ENCODE measurements at regions not wholly inside any gene's neighbourhood (a gene's known extent, or its start where the extent isn't known, plus 50 kb on each side); places are given as distances from the start of the nearest gene placed in this dataset.

GRCh38 chr4:129314781-129315180, 218.8 kb downstream of the C4orf33 start:
- DNase-seq (ENCODE audit: low spot score) (no peak), ATAC-seq (ENCODE audit: low FRiP score) (no peak)
- TF ChIP-seq CTCF (IDR thresholded peaks at IDR 0.05) = no peak

GRCh38 chr4:129322920-129323319, 227.0 kb downstream of the C4orf33 start:
- DNase-seq (ENCODE audit: low spot score) (no peak), ATAC-seq (ENCODE audit: low FRiP score) (no peak)
- no peak for TF ChIP-seq CTCF (IDR thresholded peaks at IDR 0.05)

GRCh38 chr4:129323658-129324057, 227.7 kb downstream of the C4orf33 start:
- no peak for DNase-seq (ENCODE audit: low spot score)

GRCh38 chr4:129326571-129327460, 230.9 kb downstream of the C4orf33 start:
- DNase-seq (ENCODE audit: low spot score) (no peak), ATAC-seq (ENCODE audit: low FRiP score) (no peak)
- TF ChIP-seq CTCF (IDR thresholded peaks at IDR 0.05) = no peak

More at GRCh38 chr4:129323658-129324057, 227.7 kb downstream of the C4orf33 start:
- no peak for TF ChIP-seq CTCF (IDR thresholded peaks at IDR 0.05)
- no peak for ATAC-seq (ENCODE audit: low FRiP score)

- no peak for ATAC-seq (ENCODE audit: low FRiP score)
- TF ChIP-seq CTCF (IDR thresholded peaks at IDR 0.05) = no peak
- DNase-seq (ENCODE audit: low spot score) = no peak
Measured at GRCh38 chr4:129327637-129328036, 231.7 kb downstream of the C4orf33 start.

GRCh38 chr4:129328162-129328561, 232.2 kb downstream of the C4orf33 start:
- TF ChIP-seq CTCF (IDR thresholded peaks at IDR 0.05) = no peak
- ATAC-seq (ENCODE audit: low FRiP score) (no peak), DNase-seq (ENCODE audit: low spot score) (no peak)

GRCh38 chr4:129334136-129334535, 238.2 kb downstream of the C4orf33 start:
- no peak for TF ChIP-seq CTCF (IDR thresholded peaks at IDR 0.05)
- DNase-seq (ENCODE audit: low spot score) (no peak), ATAC-seq (ENCODE audit: low FRiP score) (no peak)

Data from omental fat pad (tissue), 3 donors.